ENCODE measurements at regions not wholly inside any gene's neighbourhood (a gene's known extent, or its start where the extent isn't known, plus 50 kb on each side); places are given as distances from the start of the nearest gene placed in this dataset.

DNA sequence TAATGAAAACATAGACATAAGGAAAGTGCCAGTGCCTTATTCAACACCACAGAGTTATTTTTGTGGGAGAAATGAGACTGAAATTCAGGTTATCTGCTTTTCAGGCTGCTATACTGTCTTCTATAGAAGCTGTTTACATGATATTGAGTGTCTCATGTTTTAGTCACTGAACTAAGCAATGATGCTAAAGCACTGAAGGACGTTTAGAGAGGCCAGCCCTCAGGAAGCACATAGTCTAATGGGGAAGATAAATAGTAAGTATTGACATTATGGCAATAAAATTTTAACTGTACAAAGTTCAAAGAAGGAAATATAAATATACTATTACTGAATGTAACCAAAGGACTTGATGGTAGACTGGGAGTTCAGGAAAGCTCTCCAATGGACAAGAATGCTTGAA, 186.4 kb upstream of the ZC3H15 start:
- TF ChIP-seq POLR2A (IDR thresholded peaks at IDR 0.05): no peak
- TF ChIP-seq, protein P1, sequence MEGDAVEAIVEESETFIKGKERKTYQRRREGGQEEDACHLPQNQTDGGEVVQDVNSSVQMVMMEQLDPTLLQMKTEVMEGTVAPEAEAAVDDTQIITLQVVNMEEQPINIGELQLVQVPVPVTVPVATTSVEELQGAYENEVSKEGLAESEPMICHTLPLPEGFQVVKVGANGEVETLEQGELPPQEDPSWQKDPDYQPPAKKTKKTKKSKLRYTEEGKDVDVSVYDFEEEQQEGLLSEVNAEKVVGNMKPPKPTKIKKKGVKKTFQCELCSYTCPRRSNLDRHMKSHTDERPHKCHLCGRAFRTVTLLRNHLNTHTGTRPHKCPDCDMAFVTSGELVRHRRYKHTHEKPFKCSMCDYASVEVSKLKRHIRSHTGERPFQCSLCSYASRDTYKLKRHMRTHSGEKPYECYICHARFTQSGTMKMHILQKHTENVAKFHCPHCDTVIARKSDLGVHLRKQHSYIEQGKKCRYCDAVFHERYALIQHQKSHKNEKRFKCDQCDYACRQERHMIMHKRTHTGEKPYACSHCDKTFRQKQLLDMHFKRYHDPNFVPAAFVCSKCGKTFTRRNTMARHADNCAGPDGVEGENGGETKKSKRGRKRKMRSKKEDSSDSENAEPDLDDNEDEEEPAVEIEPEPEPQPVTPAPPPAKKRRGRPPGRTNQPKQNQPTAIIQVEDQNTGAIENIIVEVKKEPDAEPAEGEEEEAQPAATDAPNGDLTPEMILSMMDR (IDR thresholded peaks at IDR 0.05): no peak

All from prostate gland (tissue), 2 donors.